ENCODE measurements at regions not wholly inside any gene's neighbourhood (a gene's known extent, or its start where the extent isn't known, plus 50 kb on each side); places are given as distances from the start of the nearest gene placed in this dataset.

- Histone ChIP-seq H3K4me3 (ENCODE audit: insufficient read depth, low read depth, low read length) (no peak overlapping the region), H3K27me3 (ENCODE audit: control insufficient read depth, insufficient read depth, low read length) (no peaks in the 10 kb centered on the region), H3K36me3 (replicated peaks; ENCODE audit: control insufficient read depth, insufficient read depth, low read length) (peaks cover 4% of the 10 kb centered on the region)
- DNase-seq: no peak
Measured at GRCh38 chr2:120828829-120829632, 93.4 kb downstream of the GLI2 start.

GRCh38 chr2:120829633-120830025 is 94.0 kb downstream of the GLI2 start:
- H3K4me3 ChIP-seq (ENCODE audit: insufficient read depth, low read depth, low read length): no peak overlapping the region
- H3K36me3 ChIP-seq (replicated peaks; ENCODE audit: control insufficient read depth, insufficient read depth, low read length): peaks cover 2% of the 10 kb centered on the region; the same call in 1 of the 2 replicates
- H3K27me3 ChIP-seq (ENCODE audit: control insufficient read depth, insufficient read depth, low read length): no peaks in the 10 kb centered on the region
- DNase-seq: no peak

DNA sequence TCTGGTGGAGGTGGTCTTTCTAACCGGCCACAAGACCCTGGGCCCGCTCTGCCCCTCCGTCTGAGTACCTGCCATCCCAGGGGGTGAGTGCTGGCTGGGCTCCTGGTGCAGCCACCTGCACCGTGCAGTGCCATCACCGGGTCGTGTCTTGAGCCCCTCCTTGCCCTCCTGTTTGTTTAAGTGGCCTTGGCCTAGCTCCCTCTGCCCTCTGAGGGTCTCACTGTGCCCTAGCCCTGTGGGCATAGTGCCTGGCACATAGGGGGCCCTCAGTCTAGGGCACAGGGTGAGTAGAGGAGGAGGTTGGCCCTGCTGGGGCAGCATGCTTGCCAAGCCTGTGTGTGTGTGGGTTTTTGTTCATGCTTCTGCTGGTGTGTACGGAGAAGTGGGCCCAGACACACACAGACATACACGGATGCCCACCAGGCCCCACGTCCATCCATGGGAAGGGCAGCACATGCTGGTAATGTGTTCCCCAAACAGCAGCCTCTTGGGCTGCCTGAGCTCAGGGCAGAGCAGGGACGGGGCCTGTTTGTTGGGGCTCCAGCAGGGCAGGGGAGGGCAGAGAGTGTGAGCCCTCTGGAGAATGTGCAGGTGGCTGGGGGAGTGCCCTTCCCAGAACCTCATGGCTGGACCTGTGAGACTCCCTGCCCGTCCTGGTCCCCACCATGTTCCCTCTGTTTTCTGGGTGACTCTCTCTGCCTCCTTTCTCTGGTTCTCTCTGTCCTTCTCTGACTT is 94.6 kb downstream of the GLI2 start:
- Histone ChIP-seq H3K36me3 (replicated peaks; ENCODE audit: control insufficient read depth, insufficient read depth, low read length) (peaks cover 2% of the 10 kb centered on the region; the same call in 1 of the 2 replicates), H3K4me3 (ENCODE audit: insufficient read depth, low read depth, low read length) (no peak overlapping the region), H3K27me3 (ENCODE audit: control insufficient read depth, insufficient read depth, low read length) (no peaks in the 10 kb centered on the region)
- no peak for DNase-seq

DNA sequence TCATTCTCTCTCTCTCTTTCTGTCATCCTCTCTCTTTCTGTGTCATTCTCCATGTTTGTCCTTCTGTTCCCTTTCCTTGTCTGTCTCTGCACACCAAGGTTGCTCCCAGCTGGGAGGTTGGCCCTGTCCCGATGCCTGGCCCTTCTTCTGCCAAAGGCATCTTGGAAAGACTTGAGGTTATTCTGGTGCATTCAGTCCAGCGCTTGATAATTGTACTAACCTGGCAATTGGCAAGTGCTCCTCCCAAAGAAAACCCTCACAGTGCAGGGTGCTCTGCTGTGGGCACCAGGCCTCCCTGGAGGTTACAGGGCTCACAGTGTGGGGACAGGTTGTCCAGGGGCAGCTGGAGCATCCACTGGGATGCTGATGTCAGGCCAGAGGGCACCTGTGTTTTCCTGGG is 95.4 kb downstream of the GLI2 start:
- Histone ChIP-seq H3K4me3 (ENCODE audit: insufficient read depth, low read depth, low read length) (no peak overlapping the region), H3K27me3 (ENCODE audit: control insufficient read depth, insufficient read depth, low read length) (no peaks in the 10 kb centered on the region), H3K36me3 (replicated peaks; ENCODE audit: control insufficient read depth, insufficient read depth, low read length) (peaks cover 2% of the 10 kb centered on the region; the same call in 1 of the 2 replicates)
- DNase-seq: no peak

DNA sequence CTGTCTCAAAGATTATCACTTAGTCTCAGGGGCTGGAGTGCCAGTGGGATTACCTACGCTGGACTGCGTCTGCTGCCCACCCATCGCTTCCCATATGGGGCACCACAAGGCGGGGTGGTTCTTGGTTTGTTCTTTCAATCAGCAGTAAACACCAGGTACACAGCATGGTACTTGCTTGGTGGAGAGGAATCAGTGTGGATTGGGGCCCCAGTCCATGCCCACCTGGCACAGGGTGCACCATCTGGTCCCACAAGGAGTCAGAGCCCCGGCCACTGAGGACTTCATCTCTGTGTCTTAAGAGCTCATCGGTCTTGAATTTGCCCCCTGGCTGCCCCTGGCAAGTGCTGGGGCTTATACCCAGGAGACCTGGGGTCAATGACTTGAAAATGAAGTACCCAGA is 96.2 kb downstream of the GLI2 start:
- Histone ChIP-seq H3K36me3 (replicated peaks; ENCODE audit: control insufficient read depth, insufficient read depth, low read length) (peaks cover 2% of the 10 kb centered on the region; the same call in 1 of the 2 replicates), H3K27me3 (ENCODE audit: control insufficient read depth, insufficient read depth, low read length) (no peaks in the 10 kb centered on the region), H3K4me3 (ENCODE audit: insufficient read depth, low read depth, low read length) (no peak overlapping the region)
- no peak for DNase-seq

- Histone ChIP-seq H3K36me3 (replicated peaks; ENCODE audit: control insufficient read depth, insufficient read depth, low read length) (peaks cover 2% of the 10 kb centered on the region; the same call in 1 of the 2 replicates), H3K27me3 (ENCODE audit: control insufficient read depth, insufficient read depth, low read length) (no peaks in the 10 kb centered on the region), H3K4me3 (ENCODE audit: insufficient read depth, low read depth, low read length) (no peak overlapping the region)
- DNase-seq: no peak
Measured at GRCh38 chr2:120832296-120833070, 96.8 kb downstream of the GLI2 start.

- Histone ChIP-seq H3K27me3 (ENCODE audit: control insufficient read depth, insufficient read depth, low read length) (no peaks in the 10 kb centered on the region), H3K4me3 (ENCODE audit: insufficient read depth, low read depth, low read length) (no peak overlapping the region), H3K36me3 (replicated peaks; ENCODE audit: control insufficient read depth, insufficient read depth, low read length) (peaks cover 2% of the 10 kb centered on the region; the same call in 1 of the 2 replicates)
- no peak for DNase-seq
Measured at GRCh38 chr2:120833127-120833675, 97.5 kb downstream of the GLI2 start.

GRCh38 chr2:120834206-120834605 is 98.5 kb downstream of the GLI2 start:
- no peaks in the 10 kb centered on the region for H3K27me3 ChIP-seq (ENCODE audit: control insufficient read depth, insufficient read depth, low read length)
- no peak overlapping the region for H3K4me3 ChIP-seq (ENCODE audit: insufficient read depth, low read depth, low read length)
- no peak for DNase-seq
- 0 out of 2 replicates have a peak, but pooled peaks cover 1% of the 10 kb centered on the region for H3K36me3 ChIP-seq (replicated peaks; ENCODE audit: control insufficient read depth, insufficient read depth, low read length)

DNA sequence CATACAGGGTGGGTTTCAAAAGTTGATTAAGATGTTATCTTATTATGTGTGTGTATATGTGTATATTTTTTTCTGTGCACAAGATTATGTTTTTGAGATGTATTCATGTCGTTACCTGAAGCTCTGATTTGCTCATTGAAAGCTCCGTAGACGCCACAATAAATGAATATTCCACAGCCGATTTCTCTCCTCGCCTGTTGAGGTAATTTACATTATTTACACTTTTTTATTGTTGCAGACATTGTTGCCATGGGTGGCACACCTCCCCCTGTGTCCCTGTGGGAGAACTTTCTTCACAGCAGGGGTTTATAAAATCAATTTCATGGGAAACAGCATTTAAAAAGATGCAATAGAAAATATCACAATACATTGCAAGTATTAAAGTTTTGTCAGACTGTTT is 100.6 kb downstream of the GLI2 start:
- Histone ChIP-seq H3K4me3 (ENCODE audit: insufficient read depth, low read depth, low read length) (no peak overlapping the region), H3K36me3 (replicated peaks; ENCODE audit: control insufficient read depth, insufficient read depth, low read length) (peaks cover 3% of the 10 kb centered on the region; the same call in 1 of the 2 replicates), H3K27me3 (ENCODE audit: control insufficient read depth, insufficient read depth, low read length) (no peaks in the 10 kb centered on the region)
- DNase-seq: no peak

- Histone ChIP-seq H3K4me3 (ENCODE audit: insufficient read depth, low read depth, low read length) (no peak overlapping the region), H3K36me3 (replicated peaks; ENCODE audit: control insufficient read depth, insufficient read depth, low read length) (peaks cover 3% of the 10 kb centered on the region; the same call in 1 of the 2 replicates), H3K27me3 (ENCODE audit: control insufficient read depth, insufficient read depth, low read length) (no peaks in the 10 kb centered on the region)
- no peak for DNase-seq
Measured at GRCh38 chr2:120840795-120841487, 105.3 kb downstream of the GLI2 start.

- no peak for DNase-seq
- Histone ChIP-seq H3K4me3 (ENCODE audit: insufficient read depth, low read depth, low read length) (no peak overlapping the region), H3K36me3 (replicated peaks; ENCODE audit: control insufficient read depth, insufficient read depth, low read length) (peaks cover 3% of the 10 kb centered on the region; the same call in 1 of the 2 replicates), H3K27me3 (ENCODE audit: control insufficient read depth, insufficient read depth, low read length) (no peaks in the 10 kb centered on the region)
Measured at GRCh38 chr2:120842456-120843439, 107.1 kb downstream of the GLI2 start.

DNA sequence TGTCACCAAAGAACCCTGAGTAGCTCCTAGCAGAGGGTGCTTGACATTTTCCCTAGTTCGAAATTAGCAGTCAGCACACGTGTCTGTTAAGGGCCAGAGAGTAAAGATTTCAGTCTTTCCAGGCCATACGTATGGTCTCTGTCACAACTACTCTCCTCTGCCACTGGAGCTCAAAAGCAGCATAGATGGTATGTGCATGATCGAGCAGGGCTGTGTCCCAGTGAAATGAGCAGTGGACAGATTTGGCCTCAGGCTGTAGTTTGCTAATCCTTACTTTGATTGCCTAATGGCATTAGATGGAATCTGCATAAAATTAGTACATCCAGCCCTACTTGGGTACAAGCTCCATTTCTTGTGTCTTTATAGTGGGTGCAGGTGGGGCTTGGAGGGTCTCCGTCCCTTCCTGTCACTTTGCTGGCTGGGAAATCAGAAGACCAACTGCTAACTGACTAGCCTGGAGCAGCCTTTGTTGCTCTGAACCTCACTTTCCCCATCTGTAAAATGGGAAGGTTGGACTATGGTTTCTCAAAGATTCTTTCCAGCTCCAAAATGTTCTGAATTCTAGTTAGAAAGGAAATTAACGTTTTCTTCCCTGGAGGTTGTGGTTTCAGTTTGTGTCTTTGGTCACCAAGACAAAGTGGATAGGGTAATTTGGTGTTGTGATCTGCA is 108.5 kb downstream of the GLI2 start:
- DNase-seq: no peak
- no peaks in the 10 kb centered on the region for H3K27me3 ChIP-seq (ENCODE audit: control insufficient read depth, insufficient read depth, low read length)
- H3K36me3 ChIP-seq (replicated peaks; ENCODE audit: control insufficient read depth, insufficient read depth, low read length): peaks cover 3% of the 10 kb centered on the region; the same call in 1 of the 2 replicates
- H3K4me3 ChIP-seq (ENCODE audit: insufficient read depth, low read depth, low read length): no peak overlapping the region
